ENCODE measurements at regions not wholly inside any gene's neighbourhood (a gene's known extent, or its start where the extent isn't known, plus 50 kb on each side); places are given as distances from the start of the nearest gene placed in this dataset.
A peak's percentile ranks its signal among the peaks of the same experiment; 100 is the strongest.

DNA sequence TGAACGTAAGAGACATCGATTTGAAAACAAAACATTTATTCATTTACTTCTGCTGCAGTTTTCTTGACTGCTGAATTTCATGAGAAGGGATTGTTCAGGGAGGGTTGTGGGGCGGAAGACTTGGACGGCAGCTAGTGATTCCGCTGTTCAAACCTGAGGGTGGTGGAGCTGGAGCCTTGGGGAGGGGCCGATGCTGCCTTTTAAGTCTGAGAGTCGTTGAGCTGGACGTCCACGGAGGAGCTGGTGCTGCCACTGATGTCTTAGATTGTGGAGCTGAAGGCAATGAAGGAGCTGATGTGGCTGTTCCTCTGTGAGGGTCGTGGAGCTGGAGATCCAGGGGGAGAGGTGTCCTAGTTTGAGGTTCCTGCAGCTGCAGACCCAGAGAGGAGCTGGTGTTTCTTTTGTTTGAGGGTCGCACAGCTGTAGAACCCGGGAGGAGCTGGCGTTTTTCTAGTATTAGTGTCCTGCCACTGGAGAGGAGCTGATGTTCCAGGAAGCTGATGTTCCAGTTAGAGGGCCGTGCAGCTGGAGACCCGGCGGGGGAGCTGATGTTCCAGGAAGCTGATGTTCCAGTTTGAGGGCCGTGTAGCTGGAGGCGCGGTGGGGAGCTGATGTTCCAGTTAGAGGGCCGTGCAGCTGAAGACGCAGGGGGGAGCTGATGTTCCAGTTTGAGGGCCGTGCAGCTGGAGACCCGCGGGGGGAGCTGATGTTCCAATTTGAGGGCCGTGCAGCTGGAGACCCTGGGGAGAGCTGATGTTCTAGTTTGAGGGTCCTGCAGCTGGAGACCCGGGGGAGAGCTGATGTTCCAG is 150.9 kb downstream of the RTP5 start (continued):
- TF ChIP-seq, protein P1, sequence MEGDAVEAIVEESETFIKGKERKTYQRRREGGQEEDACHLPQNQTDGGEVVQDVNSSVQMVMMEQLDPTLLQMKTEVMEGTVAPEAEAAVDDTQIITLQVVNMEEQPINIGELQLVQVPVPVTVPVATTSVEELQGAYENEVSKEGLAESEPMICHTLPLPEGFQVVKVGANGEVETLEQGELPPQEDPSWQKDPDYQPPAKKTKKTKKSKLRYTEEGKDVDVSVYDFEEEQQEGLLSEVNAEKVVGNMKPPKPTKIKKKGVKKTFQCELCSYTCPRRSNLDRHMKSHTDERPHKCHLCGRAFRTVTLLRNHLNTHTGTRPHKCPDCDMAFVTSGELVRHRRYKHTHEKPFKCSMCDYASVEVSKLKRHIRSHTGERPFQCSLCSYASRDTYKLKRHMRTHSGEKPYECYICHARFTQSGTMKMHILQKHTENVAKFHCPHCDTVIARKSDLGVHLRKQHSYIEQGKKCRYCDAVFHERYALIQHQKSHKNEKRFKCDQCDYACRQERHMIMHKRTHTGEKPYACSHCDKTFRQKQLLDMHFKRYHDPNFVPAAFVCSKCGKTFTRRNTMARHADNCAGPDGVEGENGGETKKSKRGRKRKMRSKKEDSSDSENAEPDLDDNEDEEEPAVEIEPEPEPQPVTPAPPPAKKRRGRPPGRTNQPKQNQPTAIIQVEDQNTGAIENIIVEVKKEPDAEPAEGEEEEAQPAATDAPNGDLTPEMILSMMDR (IDR thresholded peaks at IDR 0.05 in 2 of 3, conservative IDR thresholded peaks at IDR 0.05 in 1 of 3; ENCODE audit: control insufficient read depth in 2 of 3, extremely low read depth in 1 of 3, insufficient read depth in 1 of 3, low read depth in 3 of 3, low read length in 3 of 3), result peak in 2 of 3 experiments; percentile 26 to 30; a peak in 3 of 6 replicates

- Histone ChIP-seq H3K4me1 (ENCODE audit: control insufficient read depth, insufficient read depth, low read length) (no peaks in the 10 kb centered on the region), H3K27me3 (replicated peaks in 1 of 2; ENCODE audit: control insufficient read depth in 2 of 2, insufficient read depth in 2 of 2, low read length in 1 of 2) (no peaks in the 10 kb centered on the region; a peak in 3 of 4 replicates), H3K36me3 (ENCODE audit: control insufficient read depth in 2 of 2, insufficient read depth in 2 of 2, low read length in 1 of 2) (no peaks in the 10 kb centered on the region), H3K4me3 (no peak overlapping the region), H3K9ac (ENCODE audit: control insufficient read depth, insufficient read depth, low read length) (no peak overlapping the region), H3K79me2 (ENCODE audit: control insufficient read depth, insufficient read depth, low read length) (no peaks in the 10 kb centered on the region), H4K20me1 (ENCODE audit: control insufficient read depth, insufficient read depth) (no peaks in the 10 kb centered on the region), H3K27ac (ENCODE audit: control insufficient read depth, insufficient read depth) (no peak overlapping the region), H3K4me2 (ENCODE audit: control insufficient read depth, insufficient read depth) (no peak overlapping the region), H2AFZ (ENCODE audit: control insufficient read depth, low read depth, low read length) (no peak overlapping the region), H3K9me3 (replicated peaks; ENCODE audit: control insufficient read depth, insufficient read depth, low read length) (no peaks in the 10 kb centered on the region; the same call in 2 of the 3 replicates)
- BruUV-seq (replicated peaks), result no TSS peak
- ChIA-PET CTCF (interaction anchor here (0.8 to 2.9 kb wide), 8 partner anchors 11 to 75 kb away, joined by 3 to 14 read pairs (median 4); no protein-coding TSS in a partner anchor), POLR2A (interaction anchor here (0.6 to 1.1 kb wide), 2 partner anchors 8 to 80 kb away, joined by 3 read pairs; no protein-coding TSS in a partner anchor), RAD21 (ENCODE audit: unreplicated experiment) (interaction anchor here (1.1 to 1.9 kb wide), 4 partner anchors 11 to 75 kb away, joined by 3 to 6 read pairs (median 4); no protein-coding TSS in a partner anchor), SMC1A (ENCODE audit: uncharacterized antibody, unreplicated experiment) (interaction anchor here (0.9 to 1.6 kb wide), 4 partner anchors 23 to 72 kb away, joined by 3 to 7 read pairs (median 4); no protein-coding TSS in a partner anchor)
- in situ Hi-C loops (cut with MboI) (no loop called here), intact Hi-C loops (cut with micrococcal nuclease; ENCODE audit: unreplicated experiment) (no loop called here)
- WGBS (ENCODE audit: insufficient coverage, insufficient replicate concordance, low lambda C conversion rate, missing lambda C conversion rate), result 29% methylated on average over 12 of the region's 12 CpGs
- DNase-seq (ENCODE audit: low read depth, low spot score) (no peak), ATAC-seq (no peak), FAIRE-seq (no peak)
- TF ChIP-seq STAT3 (IDR thresholded peaks at IDR 0.05; ENCODE audit: low read depth, low read length) (no peak), POLR2A (IDR thresholded peaks at IDR 0.05; ENCODE audit: low read depth, low read length) (no peak), IKZF2 (IDR thresholded peaks at IDR 0.05) (no peak), PBX3 (IDR thresholded peaks at IDR 0.05; ENCODE audit: insufficient replicate concordance, low read depth, low read length) (no peak), SREBF1 (IDR thresholded peaks at IDR 0.05; ENCODE audit: low read length) (no peak), NR2F1 (conservative IDR thresholded peaks at IDR 0.05) (no peak), EP300 (IDR thresholded peaks at IDR 0.05; ENCODE audit: borderline replicate concordance in 1 of 2, control insufficient read depth in 1 of 2, low read depth in 2 of 2, low read length in 2 of 2) (no peak), TBL1XR1 (IDR thresholded peaks at IDR 0.05; ENCODE audit: low read depth, low read length) (no peak), USF2 (IDR thresholded peaks at IDR 0.05; ENCODE audit: borderline replicate concordance, low read depth, low read length) (no peak)
- TF ChIP-seq, protein P2, sequence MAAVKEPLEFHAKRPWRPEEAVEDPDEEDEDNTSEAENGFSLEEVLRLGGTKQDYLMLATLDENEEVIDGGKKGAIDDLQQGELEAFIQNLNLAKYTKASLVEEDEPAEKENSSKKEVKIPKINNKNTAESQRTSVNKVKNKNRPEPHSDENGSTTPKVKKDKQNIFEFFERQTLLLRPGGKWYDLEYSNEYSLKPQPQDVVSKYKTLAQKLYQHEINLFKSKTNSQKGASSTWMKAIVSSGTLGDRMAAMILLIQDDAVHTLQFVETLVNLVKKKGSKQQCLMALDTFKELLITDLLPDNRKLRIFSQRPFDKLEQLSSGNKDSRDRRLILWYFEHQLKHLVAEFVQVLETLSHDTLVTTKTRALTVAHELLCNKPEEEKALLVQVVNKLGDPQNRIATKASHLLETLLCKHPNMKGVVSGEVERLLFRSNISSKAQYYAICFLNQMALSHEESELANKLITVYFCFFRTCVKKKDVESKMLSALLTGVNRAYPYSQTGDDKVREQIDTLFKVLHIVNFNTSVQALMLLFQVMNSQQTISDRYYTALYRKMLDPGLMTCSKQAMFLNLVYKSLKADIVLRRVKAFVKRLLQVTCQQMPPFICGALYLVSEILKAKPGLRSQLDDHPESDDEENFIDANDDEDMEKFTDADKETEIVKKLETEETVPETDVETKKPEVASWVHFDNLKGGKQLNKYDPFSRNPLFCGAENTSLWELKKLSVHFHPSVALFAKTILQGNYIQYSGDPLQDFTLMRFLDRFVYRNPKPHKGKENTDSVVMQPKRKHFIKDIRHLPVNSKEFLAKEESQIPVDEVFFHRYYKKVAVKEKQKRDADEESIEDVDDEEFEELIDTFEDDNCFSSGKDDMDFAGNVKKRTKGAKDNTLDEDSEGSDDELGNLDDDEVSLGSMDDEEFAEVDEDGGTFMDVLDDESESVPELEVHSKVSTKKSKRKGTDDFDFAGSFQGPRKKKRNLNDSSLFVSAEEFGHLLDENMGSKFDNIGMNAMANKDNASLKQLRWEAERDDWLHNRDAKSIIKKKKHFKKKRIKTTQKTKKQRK (IDR thresholded peaks at IDR 0.05; ENCODE audit: low read depth, low read length), result no peak
These were observed 153.2 kb downstream of the RTP5 start for GRCh38 chr2:242022550-242023290.
